RWPE1 (cell line): ENCODE measurements at regions not wholly inside any gene's neighbourhood (a gene's known extent, or its start where the extent isn't known, plus 50 kb on each side); places are given as distances from the start of the nearest gene placed in this dataset.
"Not testable (repeated sequence)": the region's sequence is repeated elsewhere in the genome, so short reads cannot be mapped to it uniquely, and the experiment has no call there.

Experiments
- CTCF ChIA-PET: fragments of 350-600 bp; sonication (Branson Sonifier 250); formaldehyde crosslinking; extraction: SDS; loops from one replicate; lab custom pipeline; 2021; lab: Yijun Ruan, JAX
- POLR2A ChIA-PET: fragments of 400-600 bp; formaldehyde crosslinking; extraction: SDS; loops from one replicate; lab custom pipeline; 2020; ENCODE audit warnings: antibody characterized with exemption; ENCODE audit not compliant: low non-redundant PET; lab: Yijun Ruan, JAX
- DNase-seq: peaks from one replicate; pipeline ENCODE4 v3.0.0; 2012; ENCODE audit warnings: low spot score
- H3K27ac ChIP-seq: fragments of 450-650 bp; 2 replicates; pipeline ENCODE4 v1.5.1; 2017
- TF ChIP-seq, protein P1 (sequence below): fragments of 450-650 bp; conservative IDR thresholded peaks from 2 replicates; pipeline ENCODE4 v1.5.1; 2017; ENCODE audit warnings: low read depth, mild to moderate bottlenecking

DNA sequence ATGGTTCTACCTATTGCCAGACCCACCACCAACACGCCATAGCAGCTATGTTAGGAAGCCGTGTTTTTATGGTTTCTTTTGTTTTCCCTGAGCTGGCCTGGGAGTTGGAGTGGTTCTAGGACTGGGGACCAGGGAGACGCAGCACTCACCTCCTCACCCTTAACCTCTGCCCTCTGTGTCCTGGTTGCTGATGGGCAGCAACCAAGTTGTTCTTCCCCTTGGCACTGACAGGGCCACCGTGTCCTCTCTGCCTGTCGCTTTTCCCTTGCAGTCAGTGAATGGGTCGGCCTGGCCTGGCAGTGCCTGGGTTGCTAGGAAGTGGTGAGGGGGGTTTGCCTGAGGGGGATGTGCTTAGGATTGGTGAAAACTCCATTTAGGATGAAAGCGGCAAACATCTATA, 197.1 kb upstream of the GATA6 start:
- ChIA-PET CTCF (no interaction called here), POLR2A (no interaction called here)
- TF ChIP-seq, protein P1, sequence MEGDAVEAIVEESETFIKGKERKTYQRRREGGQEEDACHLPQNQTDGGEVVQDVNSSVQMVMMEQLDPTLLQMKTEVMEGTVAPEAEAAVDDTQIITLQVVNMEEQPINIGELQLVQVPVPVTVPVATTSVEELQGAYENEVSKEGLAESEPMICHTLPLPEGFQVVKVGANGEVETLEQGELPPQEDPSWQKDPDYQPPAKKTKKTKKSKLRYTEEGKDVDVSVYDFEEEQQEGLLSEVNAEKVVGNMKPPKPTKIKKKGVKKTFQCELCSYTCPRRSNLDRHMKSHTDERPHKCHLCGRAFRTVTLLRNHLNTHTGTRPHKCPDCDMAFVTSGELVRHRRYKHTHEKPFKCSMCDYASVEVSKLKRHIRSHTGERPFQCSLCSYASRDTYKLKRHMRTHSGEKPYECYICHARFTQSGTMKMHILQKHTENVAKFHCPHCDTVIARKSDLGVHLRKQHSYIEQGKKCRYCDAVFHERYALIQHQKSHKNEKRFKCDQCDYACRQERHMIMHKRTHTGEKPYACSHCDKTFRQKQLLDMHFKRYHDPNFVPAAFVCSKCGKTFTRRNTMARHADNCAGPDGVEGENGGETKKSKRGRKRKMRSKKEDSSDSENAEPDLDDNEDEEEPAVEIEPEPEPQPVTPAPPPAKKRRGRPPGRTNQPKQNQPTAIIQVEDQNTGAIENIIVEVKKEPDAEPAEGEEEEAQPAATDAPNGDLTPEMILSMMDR: no peak
- no peak overlapping the region for H3K27ac ChIP-seq
- DNase-seq: no peak

DNA sequence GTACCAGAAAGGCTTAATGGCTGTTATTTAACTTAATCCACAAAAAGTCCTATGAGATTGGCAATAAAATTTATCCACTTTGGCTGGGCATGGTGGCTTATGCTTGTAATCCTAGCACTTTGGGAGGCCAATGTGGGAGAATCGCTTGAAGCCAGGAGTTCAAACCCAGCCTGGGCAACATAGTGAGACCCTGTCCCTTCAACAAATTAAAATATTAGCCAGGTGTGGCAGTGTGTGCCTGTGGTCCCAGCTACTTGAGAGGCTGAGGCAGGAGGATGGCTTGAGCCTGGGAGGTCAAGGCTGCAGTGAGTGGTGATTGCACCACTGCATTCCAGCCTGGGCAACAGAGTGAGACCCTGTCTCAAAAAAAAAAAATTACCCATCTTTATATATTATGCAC, 193.4 kb upstream of the GATA6 start:
- POLR2A ChIA-PET, CTCF ChIA-PET, H3K27ac ChIP-seq, DNase-seq: not testable (repeated sequence)

DNA sequence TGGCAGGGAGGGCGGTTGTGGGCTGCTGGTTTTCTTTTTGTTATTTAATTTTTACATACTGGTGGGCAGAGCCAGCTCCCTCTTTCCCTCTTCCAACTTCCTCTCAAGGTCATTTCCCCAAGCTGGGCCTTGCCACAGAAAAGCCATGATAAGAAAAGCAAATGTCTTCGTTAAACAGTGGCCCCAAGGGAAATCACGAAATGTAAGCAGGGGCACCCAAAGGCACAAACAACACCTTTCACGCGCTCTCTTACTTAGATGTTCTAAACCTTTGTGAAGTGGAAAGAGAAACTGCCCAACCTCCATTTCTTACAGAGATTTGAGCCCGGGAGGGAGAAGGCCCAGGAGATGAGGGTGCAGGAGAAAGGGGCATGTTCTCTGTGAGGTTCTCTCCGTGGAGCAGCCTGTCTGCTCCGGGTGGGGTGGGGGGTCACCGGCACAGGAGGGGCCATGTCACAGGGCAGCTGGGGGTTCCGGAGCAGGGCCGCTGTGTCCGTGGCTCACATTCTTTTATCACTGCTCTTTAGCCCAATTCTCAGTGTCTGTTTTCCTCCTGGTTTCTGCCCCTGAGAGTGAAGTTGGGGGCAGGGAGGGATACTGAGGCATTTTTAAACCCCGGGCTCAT, 190.7 kb upstream of the GATA6 start:
- TF ChIP-seq, protein P1: no peak
- DNase-seq: no peak
- POLR2A ChIA-PET: no interaction called here
- H3K27ac ChIP-seq: no peak overlapping the region
- CTCF ChIA-PET: no interaction called here

DNA sequence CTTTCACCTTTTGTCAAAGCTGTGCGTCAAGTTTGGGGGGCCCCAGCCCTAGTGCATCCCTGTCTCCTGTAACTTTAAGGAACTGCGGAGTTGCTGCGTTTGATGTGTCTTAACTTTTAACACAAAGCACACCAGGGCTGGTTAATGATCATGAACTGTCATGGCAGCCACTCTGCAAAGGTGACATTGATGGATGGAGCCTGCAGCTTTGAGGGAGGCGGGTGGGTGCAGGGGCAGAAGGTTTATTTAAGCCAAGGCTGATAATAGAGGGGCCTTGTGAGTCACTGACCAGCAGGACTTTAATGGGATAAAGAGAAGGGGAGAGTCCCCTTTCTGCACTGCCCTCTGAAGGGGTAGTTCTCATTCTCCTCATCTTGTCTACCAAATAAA, 190.2 kb upstream of the GATA6 start:
- DNase-seq: no peak
- TF ChIP-seq, protein P1: no peak
- CTCF ChIA-PET: no interaction called here
- POLR2A ChIA-PET: no interaction called here
- H3K27ac ChIP-seq: no peak overlapping the region

DNA sequence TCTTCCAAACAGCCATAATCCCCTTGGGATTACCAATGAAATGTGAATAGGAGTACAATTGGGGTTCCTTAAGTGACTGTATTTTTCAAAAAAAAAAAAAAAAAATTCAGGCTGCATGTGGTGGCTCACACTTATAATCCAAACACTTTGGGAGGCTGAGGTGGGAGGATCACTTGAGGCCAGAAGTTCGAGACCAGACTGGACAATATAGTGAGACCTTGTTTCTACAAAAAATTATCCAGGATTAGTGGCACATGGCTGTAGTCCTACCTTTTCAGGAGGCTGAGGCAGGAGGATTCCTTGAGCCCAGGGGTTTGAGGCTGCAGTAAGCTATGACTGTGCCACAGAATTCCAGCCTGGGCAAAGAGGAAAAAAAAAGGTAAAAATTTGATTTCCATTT, 189.6 kb upstream of the GATA6 start:
- POLR2A ChIA-PET: no interaction called here
- DNase-seq: no peak
- TF ChIP-seq, protein P1: no peak
- H3K27ac ChIP-seq: no peak overlapping the region
- CTCF ChIA-PET: no interaction called here

DNA sequence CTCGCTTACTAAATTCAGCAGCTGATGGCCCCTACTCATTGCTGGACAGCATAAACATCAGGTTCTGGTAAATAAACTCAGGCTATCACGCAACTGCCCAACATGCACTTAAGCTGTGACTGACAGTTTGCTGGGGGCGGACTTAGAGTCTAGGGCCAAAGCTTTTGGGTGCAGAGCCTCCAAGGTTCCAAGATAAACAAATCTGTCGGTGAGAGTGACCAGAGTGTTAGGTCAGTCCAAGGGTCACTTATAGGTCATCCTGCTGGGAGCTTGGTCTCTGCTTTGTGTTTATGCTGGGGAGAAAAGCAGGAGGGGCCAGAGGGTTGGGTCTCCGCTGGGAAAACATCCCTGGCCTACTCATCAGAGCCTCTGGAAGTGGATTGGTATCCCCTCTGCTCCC, 188.6 kb upstream of the GATA6 start:
- TF ChIP-seq, protein P1: no peak
- H3K27ac ChIP-seq: no peak overlapping the region
- ChIA-PET POLR2A (no interaction called here), CTCF (no interaction called here)
- no peak for DNase-seq

DNA sequence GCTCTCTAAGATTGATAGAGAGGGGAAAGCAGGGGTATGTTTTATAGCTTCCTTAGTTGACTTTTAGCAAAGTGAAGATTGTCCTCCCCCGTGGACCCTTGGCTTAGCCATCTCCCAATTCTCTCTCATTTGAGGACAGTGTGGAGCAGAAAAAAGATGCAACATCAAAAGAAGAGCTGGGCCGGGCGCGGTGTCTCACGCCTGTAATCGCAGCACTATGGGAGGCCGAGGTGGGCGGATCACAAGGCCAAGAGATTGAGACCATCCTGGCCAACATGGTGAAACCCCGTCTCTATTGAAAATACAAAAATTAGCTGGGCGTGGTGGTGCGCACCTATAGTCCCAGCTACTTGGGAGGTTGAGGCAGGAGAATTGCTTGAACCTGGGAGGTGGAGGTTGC, 187.9 kb upstream of the GATA6 start:
- DNase-seq, H3K27ac ChIP-seq, POLR2A ChIA-PET: not testable (repeated sequence)
- CTCF ChIA-PET: interaction anchor here (0.7 kb wide), 1 partner anchor 25 kb away, joined by 3 read pairs; no protein-coding TSS in a partner anchor
